Caco-2 (cell line): ENCODE measurements at regions not wholly inside any gene's neighbourhood (a gene's known extent, or its start where the extent isn't known, plus 50 kb on each side); places are given as distances from the start of the nearest gene placed in this dataset.

Source experiments
- BruUV-seq: library from RNA; stranded (reverse); fragments of 400-500 nt; replicated peaks from 2 replicates; lab custom pipeline; 2021; lab: Mats Ljungman, UMichigan
- CTCF ChIA-PET: fragments of 300-600 bp; sonication (Branson Sonifier 250); formaldehyde crosslinking; loops from one replicate; lab custom pipeline; 2022; ENCODE audit warnings: antibody characterized with exemption; lab: Charles Lee
- POLR2A ChIA-PET: fragments of 300-600 bp; sonication (Branson Sonifier 250); formaldehyde crosslinking; loops from one replicate; lab custom pipeline; 2022; ENCODE audit warnings: antibody characterized with exemption; lab: Charles Lee
- DNase-seq, 2 experiments: peaks; one replicate each; pipeline versions ENCODE4 v3.0.0 to v3.0.0-alpha.2; 2020 to 2022
- H3K27me3 ChIP-seq: replicated peaks from 2 replicates; pipeline ENCODE4 v1.6.0; 2011; ENCODE audit warnings: low read length; ENCODE audit not compliant: control insufficient read depth, insufficient read depth
- H3K36me3 ChIP-seq: 2 replicates; pipeline ENCODE4 v1.5.1; 2011; ENCODE audit warnings: low read length; ENCODE audit not compliant: control insufficient read depth, insufficient read depth
- H3K4me1 ChIP-seq: fragments of 250-450 bp; sonication (Bioruptor Pico); 2 replicates; pipeline ENCODE4 v1.5.1; 2020; ENCODE audit warnings: mild to moderate bottlenecking
- H3K4me3 ChIP-seq: 2 replicates; pipeline ENCODE4 v1.5.1; 2011; ENCODE audit warnings: low read depth, mild to moderate bottlenecking, control low read depth, low read length
- H3K9me3 ChIP-seq: fragments of 250-450 bp; sonication (Bioruptor Pico); 2 replicates; pipeline ENCODE4 v1.5.1; 2020; ENCODE audit warnings: mild to moderate bottlenecking, moderate library complexity
- H3K27ac Mint-ChIP-seq: one replicate; pipeline ENCODE4 v1.8.0; 2022; ENCODE audit warnings: mixed read lengths; ENCODE audit not compliant: unreplicated experiment
- H3K27me3 Mint-ChIP-seq: one replicate; pipeline ENCODE4 v1.8.0; 2022; ENCODE audit warnings: mixed read lengths; ENCODE audit not compliant: insufficient read depth, unreplicated experiment
- H3K36me3 Mint-ChIP-seq: one replicate; pipeline ENCODE4 v1.8.0; 2022; ENCODE audit warnings: mild to moderate bottlenecking, mixed read lengths; ENCODE audit not compliant: insufficient read depth, unreplicated experiment
- H3K4me1 Mint-ChIP-seq: one replicate; pipeline ENCODE4 v1.8.0; 2022; ENCODE audit warnings: low read depth, mixed read lengths; ENCODE audit not compliant: unreplicated experiment
- H3K4me3 Mint-ChIP-seq: one replicate; pipeline ENCODE4 v1.8.0; 2022; ENCODE audit warnings: mild to moderate bottlenecking, moderate library complexity, mixed read lengths; ENCODE audit not compliant: unreplicated experiment
- H3K9me3 Mint-ChIP-seq: one replicate; pipeline ENCODE4 v1.8.0; 2022; ENCODE audit warnings: mixed read lengths; ENCODE audit not compliant: unreplicated experiment
- CTCF ChIP-seq, 2 experiments: fragments of 200-600 bp in 1 of 2; IDR thresholded peaks; 1 replicate in 1 of 2; 2 replicates in 1 of 2; pipeline versions ENCODE4 v1.5.1 to v1.8.0; 2011 to 2022; ENCODE audit warnings: antibody characterized with exemption in 1 of 2, control low read depth in 1 of 2, inconsistent platforms in 1 of 2, low read depth in 1 of 2, low read length in 1 of 2, mild to moderate bottlenecking in 1 of 2, moderate library complexity in 1 of 2; ENCODE audit not compliant: insufficient read depth in 1 of 2, severe bottlenecking in 1 of 2, unreplicated experiment in 1 of 2
- intact Hi-C: fragments of 100-400 bp; cut with micrococcal nuclease; formaldehyde crosslinking; loops from one replicate; pipeline ENCODE4 v1.10.0; 2022; ENCODE audit not compliant: unreplicated experiment

GRCh38 chr12:104865080-104865479 lies 93.0 kb downstream of the SLC41A2 start:
- Histone ChIP-seq H3K9me3 (no peaks in the 10 kb centered on the region), H3K36me3 (no peaks in the 10 kb centered on the region), H3K4me1 (no peaks in the 10 kb centered on the region), H3K4me3 (no peak overlapping the region), H3K27me3 (no peaks in the 10 kb centered on the region)
- Mint-ChIP-seq H3K9me3 (no peaks in the 10 kb centered on the region), H3K27me3 (no peaks in the 10 kb centered on the region), H3K4me3 (no peak overlapping the region), H3K27ac (no peak overlapping the region), H3K4me1 (peaks cover 13% of the 10 kb centered on the region), H3K36me3 (no peaks in the 10 kb centered on the region)
- DNase-seq = no peak
- POLR2A ChIA-PET = no interaction called here
- no TSS peak for BruUV-seq
- intact Hi-C loops = no loop called here
- CTCF ChIA-PET = no interaction called here
- TF ChIP-seq CTCF (IDR thresholded peaks at IDR 0.05; ENCODE audit: insufficient read depth in 1 of 2, low read depth in 1 of 2, low read length in 1 of 2, severe bottlenecking in 1 of 2, unreplicated experiment in 1 of 2) = no peak

- H3K9me3 ChIP-seq = no peaks in the 10 kb centered on the region
- no peaks in the 10 kb centered on the region for H3K9me3 Mint-ChIP-seq
- ChIA-PET CTCF (no interaction called here), POLR2A (no interaction called here)
- H3K36me3 ChIP-seq = no peaks in the 10 kb centered on the region
- no peaks in the 10 kb centered on the region for H3K27me3 ChIP-seq
- H3K27ac Mint-ChIP-seq = no peak overlapping the region
- intact Hi-C loops = no loop called here
- TF ChIP-seq CTCF (IDR thresholded peaks at IDR 0.05; ENCODE audit: insufficient read depth in 1 of 2, low read depth in 1 of 2, low read length in 1 of 2, severe bottlenecking in 1 of 2, unreplicated experiment in 1 of 2) = no peak
- H3K4me1 Mint-ChIP-seq = peaks cover 13% of the 10 kb centered on the region
- H3K4me3 ChIP-seq = no peak overlapping the region
- no peak for DNase-seq
- no peaks in the 10 kb centered on the region for H3K4me1 ChIP-seq
- H3K27me3 Mint-ChIP-seq = no peaks in the 10 kb centered on the region
- H3K4me3 Mint-ChIP-seq = no peak overlapping the region
- BruUV-seq = no TSS peak
- H3K36me3 Mint-ChIP-seq = no peaks in the 10 kb centered on the region
Observed at GRCh38 chr12:104864668-104865067, 93.4 kb downstream of the SLC41A2 start.

- DNase-seq = no peak
- Mint-ChIP-seq H3K9me3 (no peaks in the 10 kb centered on the region), H3K36me3 (no peaks in the 10 kb centered on the region), H3K27me3 (no peaks in the 10 kb centered on the region), H3K4me1 (peaks cover 13% of the 10 kb centered on the region), H3K4me3 (no peak overlapping the region), H3K27ac (no peak overlapping the region)
- H3K27me3 ChIP-seq = no peaks in the 10 kb centered on the region
- no peaks in the 10 kb centered on the region for H3K4me1 ChIP-seq
- H3K36me3 ChIP-seq = no peaks in the 10 kb centered on the region
- CTCF ChIA-PET = no interaction called here
- intact Hi-C loops = no loop called here
- POLR2A ChIA-PET = no interaction called here
- no TSS peak for BruUV-seq
- TF ChIP-seq CTCF (IDR thresholded peaks at IDR 0.05; ENCODE audit: insufficient read depth in 1 of 2, low read depth in 1 of 2, low read length in 1 of 2, severe bottlenecking in 1 of 2, unreplicated experiment in 1 of 2) = no peak
- no peak overlapping the region for H3K4me3 ChIP-seq
- no peaks in the 10 kb centered on the region for H3K9me3 ChIP-seq
Observed at GRCh38 chr12:104863296-104863948, 94.7 kb downstream of the SLC41A2 start.
